GM18517 (cell line): ENCODE measurements at regions not wholly inside any gene's neighbourhood (a gene's known extent, or its start where the extent isn't known, plus 50 kb on each side); places are given as distances from the start of the nearest gene placed in this dataset.
"Not testable (repeated sequence)": the region's sequence is repeated elsewhere in the genome, so short reads cannot be mapped to it uniquely, and the experiment has no call there.

Experiments used
- ATAC-seq: cut with Tn5 transposase; IDR thresholded peaks from one replicate; pipeline ENCODE4 v1.9.1; 2021; ENCODE audit warnings: mild to moderate bottlenecking, moderate library complexity; ENCODE audit not compliant: unreplicated experiment

- ATAC-seq, result no peak
Measured at GRCh38 chr12:90710711-90711110, 244.3 kb downstream of the CCER1 start.

DNA sequence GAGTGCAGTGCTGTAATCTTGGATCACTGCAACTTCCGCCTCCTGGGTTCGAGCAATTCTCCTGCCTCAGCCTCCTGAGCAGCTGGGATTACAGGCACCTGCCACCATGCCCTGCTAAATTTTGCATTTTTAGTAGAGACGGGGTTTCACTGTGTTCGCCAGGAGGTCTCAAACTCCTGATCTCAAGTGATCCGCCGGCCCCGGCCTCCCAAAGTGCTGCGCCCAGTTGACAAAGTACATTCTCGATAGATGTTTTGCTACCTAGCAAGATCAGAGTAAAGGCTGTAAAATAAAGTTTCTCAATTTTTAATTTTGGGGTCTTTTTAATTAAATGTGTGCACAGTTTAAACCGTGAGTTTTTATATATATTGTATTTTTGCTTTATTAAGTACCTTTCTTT, 248.9 kb downstream of the CCER1 start:
- no peak for ATAC-seq

GRCh38 chr12:90695415-90695814, 259.6 kb downstream of the CCER1 start:
- ATAC-seq, result no peak

DNA sequence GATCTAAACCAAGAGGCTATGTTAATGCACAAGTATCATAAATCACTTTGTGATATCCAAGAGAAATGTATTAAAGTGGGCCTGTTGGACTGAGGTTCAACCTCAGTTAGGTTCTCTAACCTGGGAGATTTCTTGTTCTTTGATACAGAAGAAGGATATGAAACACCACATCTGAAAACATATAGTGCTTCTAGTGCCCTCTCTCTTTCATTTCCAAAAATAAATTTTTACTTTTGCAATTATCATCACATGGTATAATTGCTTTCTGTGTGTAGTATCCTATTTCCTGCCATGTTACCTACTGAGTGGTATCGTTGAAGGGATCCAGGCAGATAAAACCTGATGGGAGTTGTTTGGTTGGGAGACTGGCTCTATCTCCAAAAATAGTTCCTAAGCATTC, 264.9 kb downstream of the CCER1 start:
- ATAC-seq, result peak; percentile 57

- not testable (repeated sequence) for ATAC-seq
Measured at GRCh38 chr12:90687682-90688081, 267.3 kb downstream of the CCER1 start.

DNA sequence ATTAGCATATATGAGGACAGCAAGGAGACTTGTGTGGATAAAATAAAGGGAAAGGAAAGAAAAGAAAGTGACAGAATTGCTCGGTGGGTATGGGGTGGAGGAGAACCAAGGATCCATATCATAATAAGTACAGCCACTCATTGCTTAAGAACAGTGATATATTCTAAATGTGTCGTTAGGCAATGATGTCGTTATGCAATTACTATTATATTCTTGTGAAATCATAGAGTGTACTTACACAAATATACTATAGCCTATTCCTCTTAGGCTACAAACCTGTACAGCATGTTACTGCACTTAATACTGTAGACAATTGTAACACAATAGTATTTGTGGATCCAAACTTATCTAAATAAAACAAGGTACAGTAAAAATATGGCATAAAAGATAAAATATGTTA, 271.1 kb downstream of the CCER1 start:
- no peak for ATAC-seq

- ATAC-seq, result no peak
Measured at GRCh38 chr12:90682398-90682797, 272.6 kb downstream of the CCER1 start.

DNA sequence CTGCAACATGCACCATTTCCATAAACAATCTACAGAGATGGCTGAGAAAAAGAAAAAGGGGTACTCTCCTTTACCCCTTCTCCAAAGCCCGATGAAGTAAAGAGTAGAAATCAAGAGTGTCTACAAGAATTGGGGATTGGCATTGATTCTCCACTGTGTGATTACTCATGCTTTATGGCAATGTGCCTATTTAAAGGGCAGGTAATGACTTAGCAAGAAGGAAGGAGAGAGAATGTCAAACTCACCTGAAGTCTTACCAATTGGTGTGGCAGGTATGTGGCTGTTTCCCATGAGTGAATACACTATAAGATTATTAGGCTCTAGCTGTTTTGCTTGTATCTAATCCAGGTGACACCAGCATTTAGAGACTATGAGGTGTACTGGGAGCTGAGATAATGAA, 275.3 kb downstream of the CCER1 start:
- ATAC-seq, result no peak

DNA sequence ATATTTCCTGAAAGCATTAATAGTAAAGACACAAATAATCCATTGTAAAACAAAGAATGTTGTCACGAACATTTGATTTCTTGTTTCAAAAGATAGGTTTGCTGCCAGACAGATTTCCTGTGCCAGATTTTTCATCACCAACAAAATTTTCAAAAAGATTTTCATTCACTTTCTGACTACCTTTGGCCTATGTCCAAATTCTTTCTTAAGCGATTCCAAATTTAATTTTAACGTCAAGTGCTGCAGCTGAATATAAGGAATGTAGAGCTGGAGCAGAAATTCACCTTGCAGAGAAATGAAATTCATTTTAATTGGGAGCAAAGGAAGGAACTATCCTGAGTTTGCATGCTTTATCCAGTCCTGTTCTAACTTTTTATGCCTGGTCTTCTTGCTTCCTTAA, 277.4 kb downstream of the CCER1 start:
- no peak for ATAC-seq

- ATAC-seq, result no peak
Measured at GRCh38 chr12:90677055-90677454, 277.9 kb downstream of the CCER1 start.

DNA sequence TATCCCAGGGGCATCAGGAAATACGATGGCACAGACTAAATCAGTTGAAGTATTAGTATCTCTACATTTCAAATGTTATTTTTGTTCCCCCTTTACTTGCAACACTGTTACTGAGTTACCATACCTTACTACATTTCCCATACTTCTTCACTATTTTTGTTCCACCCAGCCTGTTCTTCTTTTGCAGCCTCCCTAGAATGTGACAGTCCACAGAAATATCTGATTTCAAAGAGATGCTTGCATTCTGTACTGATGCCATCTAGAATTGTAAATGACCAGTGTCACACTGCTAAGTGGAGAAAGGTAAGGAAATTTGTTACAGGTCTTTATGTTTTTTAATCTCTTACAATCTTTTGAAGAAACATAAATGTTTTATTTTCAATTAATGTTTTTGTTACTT, 279.9 kb downstream of the CCER1 start:
- no peak for ATAC-seq

DNA sequence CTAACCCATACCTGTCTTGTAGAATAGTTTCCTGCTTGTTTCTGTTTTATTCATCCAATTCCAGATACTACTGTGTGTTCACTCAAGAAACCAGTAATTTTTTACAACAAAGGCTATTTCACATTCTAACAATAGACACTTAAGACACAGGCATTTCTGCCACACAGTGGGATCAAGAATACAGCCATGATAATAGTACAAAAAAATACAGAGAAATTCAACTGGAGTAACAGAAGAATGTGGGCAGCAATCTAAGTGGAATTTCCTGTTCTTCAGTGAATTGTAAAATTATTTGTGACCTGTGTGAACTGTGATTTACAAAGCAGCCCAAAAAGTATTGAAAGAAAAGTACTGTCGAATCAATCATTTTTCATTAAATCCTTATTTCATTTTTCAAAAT, 282.9 kb downstream of the CCER1 start:
- ATAC-seq, result no peak

DNA sequence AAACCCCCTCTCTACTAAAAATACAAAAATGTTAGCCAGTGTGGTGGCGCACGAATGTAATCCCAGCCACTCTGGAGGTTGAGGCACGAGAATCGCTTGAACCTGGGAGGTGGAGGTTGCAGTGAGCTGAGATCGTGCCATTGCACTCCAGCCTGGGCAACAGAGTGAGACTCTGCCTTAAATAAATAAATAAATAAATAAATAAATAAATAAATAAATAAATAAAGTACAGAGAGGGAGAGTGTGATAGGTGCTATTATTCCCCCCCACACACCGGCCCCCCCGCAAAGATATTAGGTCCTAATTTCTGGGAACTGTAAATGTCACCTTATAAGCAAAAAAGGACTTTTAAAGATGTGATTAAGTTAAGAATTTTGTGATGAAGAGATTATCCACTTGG, 291.0 kb downstream of the CCER1 start:
- ATAC-seq, result not testable (repeated sequence)

DNA sequence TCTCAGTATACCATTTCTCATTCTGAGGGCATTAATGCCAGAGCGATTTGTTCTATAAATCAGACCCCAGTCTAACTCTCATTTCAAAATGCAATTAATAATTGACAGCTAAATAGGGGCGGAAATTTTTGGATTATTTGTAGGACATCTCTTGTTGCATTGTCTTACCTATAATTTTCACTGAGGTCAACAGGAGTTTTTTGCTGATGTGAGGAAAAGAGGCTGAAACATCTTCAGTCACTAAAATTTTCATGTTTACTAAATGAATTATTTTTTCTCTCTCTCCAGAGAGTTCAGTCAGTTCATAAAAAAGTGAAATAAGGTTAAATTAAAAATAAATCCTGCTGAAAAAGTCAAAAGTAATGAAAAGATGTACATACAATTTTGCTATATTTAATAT, 295.9 kb downstream of the CCER1 start:
- ATAC-seq, result no peak

- no peak for ATAC-seq
Measured at GRCh38 chr12:90653040-90653439, 301.9 kb downstream of the CCER1 start.

DNA sequence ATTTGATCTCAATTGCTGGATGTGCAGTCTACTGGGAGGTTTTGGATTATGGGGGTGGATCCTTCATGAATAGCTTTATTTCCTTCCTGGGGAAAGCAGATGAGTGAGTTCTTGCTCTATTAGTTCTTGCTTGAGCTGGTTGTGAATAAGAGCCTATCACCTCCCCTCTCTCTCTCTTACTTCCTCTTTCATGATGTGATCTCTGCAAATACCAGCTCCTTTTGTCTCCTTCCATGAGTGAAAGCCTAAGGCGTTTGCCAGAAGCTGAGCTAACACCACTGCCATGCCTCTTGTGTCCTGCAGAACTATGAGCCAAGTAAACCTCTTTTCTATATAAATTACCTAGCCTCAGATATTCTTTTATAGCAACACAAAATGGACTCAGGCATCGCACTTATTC, 302.7 kb downstream of the CCER1 start:
- no peak for ATAC-seq

DNA sequence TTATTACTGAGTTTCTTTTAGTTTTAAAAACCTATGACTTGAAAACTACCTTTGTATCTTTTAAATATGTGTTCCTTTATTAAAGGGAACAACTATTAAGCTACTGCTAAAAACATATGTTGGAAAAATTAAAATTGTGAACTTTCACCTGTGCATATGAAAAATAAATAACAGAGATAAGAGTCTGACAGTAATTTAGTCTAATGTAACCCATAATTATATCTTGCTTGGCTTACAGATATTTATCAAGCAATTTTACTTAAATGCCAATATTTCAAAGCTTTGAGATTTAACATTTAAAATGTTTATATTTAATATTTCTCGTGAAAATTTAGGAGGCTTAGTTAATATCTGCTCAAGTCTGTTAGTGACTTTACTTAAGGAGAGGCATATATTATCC, 309.8 kb downstream of the CCER1 start:
- ATAC-seq, result no peak

- ATAC-seq, result no peak
Measured at GRCh38 chr12:90631591-90632212, 323.3 kb downstream of the CCER1 start.

DNA sequence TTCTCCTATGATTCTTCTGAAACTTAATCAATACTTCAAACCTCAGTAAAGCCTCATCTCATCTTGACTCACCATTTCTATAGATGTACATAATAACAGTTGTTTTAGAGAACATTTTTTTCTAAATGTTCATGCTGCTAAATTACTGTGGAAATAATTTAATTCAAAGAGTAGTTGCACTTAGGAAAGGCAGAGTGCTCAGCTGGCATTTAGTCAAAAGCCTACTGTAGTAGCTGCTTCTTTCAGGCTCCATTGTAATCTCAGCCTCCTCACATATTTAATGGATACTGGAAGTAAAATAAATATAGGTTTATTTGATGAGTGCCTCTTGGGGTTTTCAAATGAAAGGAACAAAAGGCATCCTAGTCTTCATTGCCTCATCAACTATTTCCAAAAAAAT, 325.0 kb downstream of the CCER1 start:
- ATAC-seq, result no peak

DNA sequence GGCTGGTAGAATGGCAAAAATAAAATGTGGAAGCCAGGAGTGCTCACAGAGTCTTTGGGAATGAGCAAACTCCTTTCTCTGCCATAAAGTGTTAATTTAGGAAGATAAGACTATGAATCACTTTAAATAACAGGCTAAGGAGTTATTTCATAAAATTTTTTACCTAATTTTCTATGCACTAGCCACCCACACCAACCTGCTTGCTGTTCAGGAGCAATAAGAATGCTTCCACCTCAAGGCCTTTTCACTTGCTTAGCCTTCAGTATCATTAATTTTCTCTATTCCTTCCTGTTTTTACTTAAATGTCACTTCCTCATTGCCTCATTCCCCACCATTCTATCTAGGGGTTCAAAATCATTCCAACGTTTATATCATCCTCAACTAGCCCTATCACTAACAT, 326.8 kb downstream of the CCER1 start:
- no peak for ATAC-seq

DNA sequence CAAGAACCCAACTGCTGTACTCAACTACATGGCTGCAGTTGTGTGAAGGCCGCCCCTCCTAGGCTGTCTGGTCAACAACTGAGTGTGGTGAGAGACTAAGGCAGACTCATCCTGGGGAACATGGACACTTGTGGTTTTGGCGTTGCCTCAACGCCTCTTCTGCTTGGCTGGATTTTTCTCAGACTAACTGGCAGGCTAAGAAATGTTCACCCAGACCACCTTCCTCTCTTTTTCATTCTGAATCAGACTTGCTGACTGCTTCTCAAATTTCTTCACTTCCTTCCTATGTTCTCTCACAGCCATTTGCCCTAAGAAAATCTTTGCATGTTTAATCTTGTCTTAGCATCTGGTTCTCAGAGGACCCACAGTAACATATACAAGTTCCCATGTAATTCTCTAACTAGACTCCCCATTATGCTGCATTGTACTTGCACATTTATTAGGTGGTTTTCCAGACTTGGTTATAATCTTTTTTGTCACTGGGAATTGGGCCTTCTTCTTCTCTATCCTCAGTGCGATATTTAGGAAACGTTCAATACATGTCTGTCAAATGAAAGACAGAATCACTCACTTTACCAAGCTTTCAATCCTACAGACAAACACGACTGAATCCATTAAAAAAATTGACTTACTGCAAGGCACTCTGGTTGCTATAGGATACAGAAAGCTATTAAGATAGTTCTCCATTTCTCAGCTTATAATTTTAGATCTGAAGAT, 327.6 kb downstream of the CCER1 start:
- ATAC-seq, result no peak

GRCh38 chr12:90622431-90622830, 332.5 kb downstream of the CCER1 start:
- ATAC-seq, result no peak

DNA sequence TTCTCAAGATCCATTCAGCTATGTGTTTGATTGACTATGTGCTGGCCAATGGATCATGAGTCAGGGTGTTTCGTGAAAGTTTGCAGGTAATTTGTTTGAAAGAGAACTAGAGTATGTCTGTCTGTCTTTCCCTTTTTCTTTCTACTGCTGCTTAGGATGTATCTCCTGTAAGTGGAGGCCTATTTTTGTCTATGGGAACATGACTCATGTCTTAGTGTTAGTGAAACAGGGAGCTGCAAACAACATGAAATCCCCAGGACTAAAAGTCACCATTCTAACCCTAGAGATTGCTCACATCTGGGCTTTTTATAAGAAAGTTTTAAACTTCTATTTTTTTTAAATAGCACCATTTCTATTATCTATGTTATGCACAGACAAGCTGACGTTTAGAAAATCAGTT, 333.0 kb downstream of the CCER1 start:
- ATAC-seq, result no peak
